ENCODE measurements at regions not wholly inside any gene's neighbourhood (a gene's known extent, or its start where the extent isn't known, plus 50 kb on each side); places are given as distances from the start of the nearest gene placed in this dataset.

DNA sequence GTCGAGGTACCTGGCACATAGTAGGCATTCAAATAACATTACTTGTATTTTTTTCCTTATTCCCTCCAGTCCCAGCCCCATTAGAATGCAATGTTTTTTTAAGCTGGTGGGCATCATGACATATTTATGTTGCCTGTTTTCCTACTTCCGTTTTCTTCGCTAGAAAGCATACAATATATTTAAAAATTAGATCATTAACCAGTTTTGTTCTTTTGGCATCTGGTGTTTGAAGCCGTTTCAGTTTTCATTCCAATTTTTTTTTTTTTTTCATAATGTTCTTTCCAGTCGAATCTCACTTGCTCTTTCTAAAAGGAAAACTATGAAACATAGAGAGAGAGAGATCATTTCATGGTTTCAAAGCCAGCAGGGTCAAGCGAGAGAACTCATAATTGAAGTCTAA is 228.3 kb upstream of the C9orf72 start:
- no peaks in the 10 kb centered on the region for H3K23me2 ChIP-seq (ENCODE audit: low read depth, low read length)
- H3K14ac ChIP-seq (ENCODE audit: insufficient read length): no peak overlapping the region
- H3K9me3 ChIP-seq (ENCODE audit: insufficient read depth in 2 of 2, low read depth in 1 of 2, low read length in 1 of 2): no peaks in the 10 kb centered on the region
- no peak overlapping the region for H2BK20ac ChIP-seq (ENCODE audit: low read length)
- H3K36me3 ChIP-seq (ENCODE audit: control insufficient read depth in 2 of 4, insufficient read depth in 4 of 4, low read length in 3 of 4): no peaks in the 10 kb centered on the region
- H3K4ac ChIP-seq (replicated peaks; ENCODE audit: insufficient read length, low read depth, low read length): no peak overlapping the region
- ChIA-PET POLR2A (ENCODE audit: partially characterized antibody) (no interaction called here), CTCF (ENCODE audit: partially characterized antibody) (interaction anchor here (0.6 to 1.9 kb wide), 2 partner anchors 13 to 594 kb away, joined by 3 to 6 read pairs; no protein-coding TSS in a partner anchor)
- no peak overlapping the region for H4K5ac ChIP-seq (ENCODE audit: insufficient read length, low read depth, low read length)
- H3K4me3 ChIP-seq (ENCODE audit: extremely low read depth in 1 of 4, insufficient read depth in 2 of 4, low read depth in 3 of 4, low read length in 4 of 4): no peak overlapping the region
- DNase-seq (ENCODE audit: low read depth in 1 of 2, low spot score in 2 of 2): no peak
- no peak for FAIRE-seq
- no peak overlapping the region for H3K4me2 ChIP-seq (ENCODE audit: insufficient read depth in 1 of 2, low read depth in 2 of 2, low read length in 2 of 2)
- H3K79me1 ChIP-seq (ENCODE audit: low read depth, low read length): no peaks in the 10 kb centered on the region
- H3K27ac ChIP-seq (ENCODE audit: low read depth, low read length): no peak overlapping the region
- H3K56ac ChIP-seq (replicated peaks; ENCODE audit: insufficient read length, low read depth, low read length): no peak overlapping the region
- 83% methylated on average over 6 of the region's 6 CpGs; no CpG with 5 or more reads in 1 of the 2 experiments for WGBS, 2 experiments (ENCODE audit: extremely low coverage in 1 of 2, insufficient coverage in 1 of 2, insufficient read length in 1 of 2, insufficient replicate concordance in 2 of 2, low coverage in 1 of 2, low lambda C conversion rate in 2 of 2, missing lambda C conversion rate in 1 of 2)
- no peak overlapping the region for H3K23ac ChIP-seq (ENCODE audit: insufficient read length)
- no peaks in the 10 kb centered on the region for H3K79me2 ChIP-seq (ENCODE audit: control insufficient read depth in 1 of 2, insufficient read depth in 2 of 2, low read length in 2 of 2)
- no peaks in the 10 kb centered on the region for H3K27me3 ChIP-seq (replicated peaks in 1 of 4; ENCODE audit: control insufficient read depth in 3 of 4, extremely low read depth in 1 of 4, insufficient read depth in 3 of 4, low read length in 3 of 4)
- H3K9ac ChIP-seq (replicated peaks in 1 of 4; ENCODE audit: extremely low read depth in 1 of 4, low read depth in 3 of 4, low read length in 3 of 4): no peak overlapping the region
- H3K18ac ChIP-seq (ENCODE audit: extremely low read depth, low read length): no peak overlapping the region
- no peak overlapping the region for H2AK5ac ChIP-seq (ENCODE audit: low read depth, low read length)
- no peak overlapping the region for H2BK15ac ChIP-seq (ENCODE audit: low read length)
- H2BK120ac ChIP-seq (replicated peaks; ENCODE audit: low read depth, low read length): no peak overlapping the region
- no peak overlapping the region for H2AFZ ChIP-seq (ENCODE audit: low read length)
- H4K8ac ChIP-seq (ENCODE audit: extremely low read depth, insufficient read depth, low read length): no peak overlapping the region
- no peak overlapping the region for H4K91ac ChIP-seq (replicated peaks; ENCODE audit: insufficient read length, low read length)
- H2BK12ac ChIP-seq (ENCODE audit: low read depth, low read length): no peak overlapping the region
- no peak overlapping the region for H2BK5ac ChIP-seq (ENCODE audit: low read depth, low read length)
- no peaks in the 10 kb centered on the region for H3K4me1 ChIP-seq (replicated peaks in 1 of 4; ENCODE audit: control insufficient read depth in 3 of 4, insufficient read depth in 4 of 4, low read length in 3 of 4)
- H4K20me1 ChIP-seq (replicated peaks in 1 of 2; ENCODE audit: control insufficient read depth in 1 of 2, insufficient read depth in 2 of 2, low read length in 2 of 2): no peaks in the 10 kb centered on the region
- TF ChIP-seq, protein P1, sequence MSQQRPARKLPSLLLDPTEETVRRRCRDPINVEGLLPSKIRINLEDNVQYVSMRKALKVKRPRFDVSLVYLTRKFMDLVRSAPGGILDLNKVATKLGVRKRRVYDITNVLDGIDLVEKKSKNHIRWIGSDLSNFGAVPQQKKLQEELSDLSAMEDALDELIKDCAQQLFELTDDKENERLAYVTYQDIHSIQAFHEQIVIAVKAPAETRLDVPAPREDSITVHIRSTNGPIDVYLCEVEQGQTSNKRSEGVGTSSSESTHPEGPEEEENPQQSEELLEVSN (IDR thresholded peaks at IDR 0.05): no peak
